Right atrium auricular region (tissue), 2 donors: ENCODE measurements at regions not wholly inside any gene's neighbourhood (a gene's known extent, or its start where the extent isn't known, plus 50 kb on each side); places are given as distances from the start of the nearest gene placed in this dataset.

ENCODE experiments used
- DNase-seq: peaks from one replicate; pipeline ENCODE4 v3.0.0-alpha.2; 2019; ENCODE audit warnings: low spot score
- H3K27ac ChIP-seq, 2 donors: fragments of 200-600 bp; sonication (generic); 1 replicate in 1 of 2; 2 replicates in 1 of 2; pipeline ENCODE4 v1.5.1; 2016 to 2019
- H3K27me3 ChIP-seq, 2 donors: fragments of 200-600 bp; sonication (generic); one replicate each; pipeline versions ENCODE4 v1.5.1 to v1.6.0; 2017 to 2019
- H3K36me3 ChIP-seq: fragments of 200-600 bp; sonication (generic); one replicate; pipeline ENCODE4 v1.5.1; 2016
- H3K4me1 ChIP-seq, 2 donors: fragments of 200-600 bp; sonication (generic); one replicate each; pipeline versions ENCODE4 v1.5.1 to v1.6.0; 2017 to 2019
- H3K4me3 ChIP-seq, 2 donors: fragments of 200-600 bp; sonication (generic); 1 replicate in 1 of 2; 2 replicates in 1 of 2; pipeline ENCODE4 v1.5.1; 2017 to 2019; ENCODE audit warnings: mild to moderate bottlenecking in 1 of 2, moderate library complexity in 1 of 2
- H3K9me3 ChIP-seq, 2 donors: fragments of 200-600 bp; sonication (generic); one replicate each; pipeline ENCODE4 v1.5.1; 2019
- CTCF ChIP-seq, 2 donors: fragments of 200-600 bp; sonication (generic); IDR thresholded peaks; one replicate each; pipeline ENCODE4 v1.5.1; 2019; ENCODE audit warnings: antibody characterized with exemption in 2 of 2

- TF ChIP-seq CTCF (IDR thresholded peaks at IDR 0.05) = no peak
- no peak overlapping the region for H3K4me3 ChIP-seq
- H3K27ac ChIP-seq = no peak overlapping the region
- no peaks in the 10 kb centered on the region for H3K4me1 ChIP-seq
- no peaks in the 10 kb centered on the region for H3K36me3 ChIP-seq
- no peaks in the 10 kb centered on the region for H3K27me3 ChIP-seq
- DNase-seq = no peak
- H3K9me3 ChIP-seq = no peaks in the 10 kb centered on the region
Measured at GRCh38 chr5:4860631-4861030, 279.5 kb upstream of the ADAMTS16 start.

GRCh38 chr5:4862500-4862899 is 277.6 kb upstream of the ADAMTS16 start:
- H3K4me3 ChIP-seq = no peak overlapping the region
- no peaks in the 10 kb centered on the region for H3K4me1 ChIP-seq
- no peak overlapping the region for H3K27ac ChIP-seq
- TF ChIP-seq CTCF (IDR thresholded peaks at IDR 0.05) = peak in 1 of 2 donors; percentile 64
- H3K9me3 ChIP-seq = no peaks in the 10 kb centered on the region
- no peaks in the 10 kb centered on the region for H3K27me3 ChIP-seq
- H3K36me3 ChIP-seq = no peaks in the 10 kb centered on the region
- DNase-seq = no peak

GRCh38 chr5:4866131-4866659 is 273.9 kb upstream of the ADAMTS16 start:
- H3K9me3 ChIP-seq = no peaks in the 10 kb centered on the region
- H3K27ac ChIP-seq = no peak overlapping the region
- H3K4me3 ChIP-seq = no peak overlapping the region
- H3K4me1 ChIP-seq = no peaks in the 10 kb centered on the region
- H3K27me3 ChIP-seq = no peaks in the 10 kb centered on the region
- TF ChIP-seq CTCF (IDR thresholded peaks at IDR 0.05) = no peak
- no peaks in the 10 kb centered on the region for H3K36me3 ChIP-seq
- DNase-seq = no peak

GRCh38 chr5:4866817-4867216 is 273.3 kb upstream of the ADAMTS16 start:
- Histone ChIP-seq H3K4me3 (no peak overlapping the region), H3K27me3 (no peaks in the 10 kb centered on the region), H3K4me1 (no peaks in the 10 kb centered on the region), H3K36me3 (no peaks in the 10 kb centered on the region), H3K27ac (no peak overlapping the region), H3K9me3 (no peaks in the 10 kb centered on the region)
- no peak for TF ChIP-seq CTCF (IDR thresholded peaks at IDR 0.05)
- DNase-seq = no peak

GRCh38 chr5:4868140-4868735 is 271.9 kb upstream of the ADAMTS16 start:
- H3K4me1 ChIP-seq = no peaks in the 10 kb centered on the region
- no peaks in the 10 kb centered on the region for H3K27me3 ChIP-seq
- no peak overlapping the region for H3K27ac ChIP-seq
- peak; percentile 31 to 77 for TF ChIP-seq CTCF (IDR thresholded peaks at IDR 0.05)
- no peaks in the 10 kb centered on the region for H3K9me3 ChIP-seq
- H3K4me3 ChIP-seq = no peak overlapping the region
- no peaks in the 10 kb centered on the region for H3K36me3 ChIP-seq
- no peak for DNase-seq

- Histone ChIP-seq H3K36me3 (no peaks in the 10 kb centered on the region), H3K27ac (no peak overlapping the region), H3K4me1 (no peaks in the 10 kb centered on the region), H3K4me3 (no peak overlapping the region), H3K27me3 (no peaks in the 10 kb centered on the region), H3K9me3 (no peaks in the 10 kb centered on the region)
- TF ChIP-seq CTCF (IDR thresholded peaks at IDR 0.05) = no peak
- DNase-seq = no peak
Measured at GRCh38 chr5:4873652-4874051, 266.5 kb upstream of the ADAMTS16 start.
